VCaP (cell line): ENCODE measurements at regions not wholly inside any gene's neighbourhood (a gene's known extent, or its start where the extent isn't known, plus 50 kb on each side); places are given as distances from the start of the nearest gene placed in this dataset.

Source experiments
- H3K27ac ChIP-seq: fragments of 450-650 bp; 2 replicates; pipeline ENCODE4 v1.5.1; 2017
- CTCF ChIP-seq: fragments of 450-650 bp; conservative IDR thresholded peaks from 2 replicates; pipeline ENCODE4 v1.5.1; 2017; ENCODE audit warnings: mild to moderate bottlenecking, moderate library complexity

- TF ChIP-seq CTCF: no peak
Measured at GRCh38 chr4:134663742-134664141, 462.2 kb upstream of the PABPC4L start.

GRCh38 chr4:134650461-134650860, 448.9 kb upstream of the PABPC4L start:
- H3K27ac ChIP-seq: no peak overlapping the region
- TF ChIP-seq CTCF: peak; percentile 30

More at GRCh38 chr4:134663742-134664141, 462.2 kb upstream of the PABPC4L start:
- no peak overlapping the region for H3K27ac ChIP-seq

- no peak for TF ChIP-seq CTCF
- no peak overlapping the region for H3K27ac ChIP-seq
Measured at GRCh38 chr4:134645778-134646177, 444.2 kb upstream of the PABPC4L start.

GRCh38 chr4:134636338-134637051, 434.9 kb upstream of the PABPC4L start:
- H3K27ac ChIP-seq: no peak overlapping the region
- TF ChIP-seq CTCF: no peak

GRCh38 chr4:134634301-134634700, 432.7 kb upstream of the PABPC4L start:
- H3K27ac ChIP-seq: no peak overlapping the region
- no peak for TF ChIP-seq CTCF

GRCh38 chr4:134632056-134632455, 430.5 kb upstream of the PABPC4L start:
- no peak for TF ChIP-seq CTCF
- no peak overlapping the region for H3K27ac ChIP-seq

- TF ChIP-seq CTCF: no peak
- peak overlapping the region; percentile 13; the same call in 1 of the 2 replicates for H3K27ac ChIP-seq
Measured at GRCh38 chr4:134628066-134628465, 426.5 kb upstream of the PABPC4L start.
